OCI-LY7 (cell line): ENCODE measurements at regions not wholly inside any gene's neighbourhood (a gene's known extent, or its start where the extent isn't known, plus 50 kb on each side); places are given as distances from the start of the nearest gene placed in this dataset.

Source experiments
- BruUV-seq: library from RNA; stranded (reverse); fragments of 400-500 nt; replicated peaks from 2 replicates; lab custom pipeline; 2021; lab: Mats Ljungman, UMichigan
- CTCF ChIA-PET: fragments of 300-600 bp; sonication (Branson Sonifier 250); formaldehyde crosslinking; loops from one replicate; lab custom pipeline; 2022; ENCODE audit warnings: antibody characterized with exemption; ENCODE audit not compliant: unreplicated experiment; lab: Charles Lee
- POLR2A ChIA-PET: fragments of 300-600 bp; sonication (Branson Sonifier 250); formaldehyde crosslinking; loops from one replicate; lab custom pipeline; 2022; ENCODE audit warnings: antibody characterized with exemption; lab: Charles Lee
- DNase-seq: peaks from one replicate; pipeline ENCODE4 v3.0.0-alpha.2; 2015; ENCODE audit warnings: low spot score
- H2AFZ ChIP-seq: fragments of 200-600 bp; sonication (generic), shearing (Covaris generic); 2 replicates; pipeline ENCODE4 v1.6.1; 2014; ENCODE audit warnings: mild to moderate bottlenecking, antibody characterized with exemption, low read length, moderate library complexity
- H3K27ac ChIP-seq: fragments of 200-600 bp; sonication (generic); 2 replicates; pipeline ENCODE4 v1.5.1; 2014; ENCODE audit warnings: mixed run types, low read depth, mild to moderate bottlenecking, moderate library complexity, low read length, inconsistent platforms; ENCODE audit not compliant: poor library complexity, severe bottlenecking
- H3K36me3 ChIP-seq: fragments of 200-600 bp; sonication (generic); 2 replicates; pipeline ENCODE4 v1.6.1; 2014; ENCODE audit warnings: mild to moderate bottlenecking, antibody characterized with exemption, low read length, moderate library complexity, mixed read lengths; ENCODE audit not compliant: insufficient read depth
- H3K4me1 ChIP-seq: fragments of 200-600 bp; sonication (generic); 2 replicates; pipeline ENCODE4 v1.5.1; 2014; ENCODE audit warnings: mild to moderate bottlenecking, low read length; ENCODE audit not compliant: insufficient read depth, poor library complexity, severe bottlenecking
- H3K4me2 ChIP-seq: fragments of 200-600 bp; sonication (generic); 2 replicates; pipeline ENCODE4 v1.6.1; 2014; ENCODE audit warnings: mild to moderate bottlenecking, low read length
- H3K4me3 ChIP-seq: fragments of 200-600 bp; sonication (generic); 2 replicates; pipeline ENCODE4 v1.5.1; 2014; ENCODE audit warnings: mild to moderate bottlenecking, low read depth, low read length; ENCODE audit not compliant: poor library complexity, severe bottlenecking
- H3K79me2 ChIP-seq: fragments of 200-600 bp; sonication (generic); 2 replicates; pipeline ENCODE4 v1.6.1; 2016; ENCODE audit warnings: low read depth, mild to moderate bottlenecking, low read length, moderate library complexity, mixed read lengths; ENCODE audit not compliant: insufficient read depth
- H3K9me2 ChIP-seq: fragments of 200-600 bp; sonication (generic); 2 replicates; pipeline ENCODE4 v1.6.1; 2016; ENCODE audit warnings: mild to moderate bottlenecking, low read length, mixed read lengths; ENCODE audit not compliant: insufficient read depth
- H3K9me3 ChIP-seq: fragments of 200-600 bp; sonication (generic); 2 replicates; pipeline ENCODE4 v1.6.1; 2014; ENCODE audit warnings: mild to moderate bottlenecking, mixed run types, low read length, mixed read lengths
- H4K20me1 ChIP-seq: fragments of 200-600 bp; sonication (generic); 2 replicates; pipeline ENCODE4 v1.6.1; 2014; ENCODE audit warnings: mild to moderate bottlenecking, antibody characterized with exemption, low read length, moderate library complexity, mixed read lengths; ENCODE audit not compliant: insufficient read depth
- CTCF ChIP-seq: fragments of 200-600 bp; sonication (generic); conservative IDR thresholded peaks from 2 replicates; pipeline ENCODE4 v1.5.1; 2014; ENCODE audit warnings: mild to moderate bottlenecking, antibody characterized with exemption, low read length, moderate library complexity, mixed read lengths
- EZH2phosphoT487 ChIP-seq: fragments of 200-600 bp; sonication (generic); IDR thresholded peaks from 2 replicates; pipeline ENCODE4 v1.6.1; 2018; ENCODE audit warnings: low read depth, borderline replicate concordance, mild to moderate bottlenecking, mixed run types, antibody characterized with exemption, low read length, moderate library complexity, mixed read lengths
- intact Hi-C: fragments of 100-400 bp; cut with micrococcal nuclease; formaldehyde crosslinking; loops from one replicate; pipeline ENCODE4 v1.10.0; 2022; ENCODE audit not compliant: unreplicated experiment

GRCh38 chrX:40192196-40192595 lies 94.4 kb upstream of the BCOR start:
- intact Hi-C loops: no loop called here
- Histone ChIP-seq H4K20me1 (no peaks in the 10 kb centered on the region), H3K79me2 (no peaks in the 10 kb centered on the region), H3K4me3 (no peak overlapping the region), H3K4me2 (no peak overlapping the region), H3K9me3 (no peaks in the 10 kb centered on the region), H3K4me1 (peaks cover 7% of the 10 kb centered on the region), H3K36me3 (no peaks in the 10 kb centered on the region), H3K9me2 (no peaks in the 10 kb centered on the region), H2AFZ (no peak overlapping the region), H3K27ac (no peak overlapping the region)
- ChIA-PET CTCF (interaction anchor here (0.5 kb wide), 1 partner anchor 27 kb away, joined by 3 read pairs; no protein-coding TSS in a partner anchor), POLR2A (no interaction called here)
- DNase-seq: no peak
- TF ChIP-seq CTCF: no peak
- TF ChIP-seq EZH2phosphoT487: no peak
- BruUV-seq: no TSS peak

GRCh38 chrX:40189637-40190036 lies 91.9 kb upstream of the BCOR start:
- H4K20me1 ChIP-seq: no peaks in the 10 kb centered on the region
- no peaks in the 10 kb centered on the region for H3K9me3 ChIP-seq
- H3K4me2 ChIP-seq: no peak overlapping the region
- BruUV-seq: no TSS peak
- no peak overlapping the region for H2AFZ ChIP-seq
- H3K27ac ChIP-seq: no peak overlapping the region
- TF ChIP-seq CTCF: no peak
- no peak for TF ChIP-seq EZH2phosphoT487
- H3K9me2 ChIP-seq: no peaks in the 10 kb centered on the region
- DNase-seq: no peak
- no peak overlapping the region for H3K4me3 ChIP-seq
- CTCF ChIA-PET: no interaction called here
- H3K4me1 ChIP-seq: peaks cover 7% of the 10 kb centered on the region
- no peaks in the 10 kb centered on the region for H3K79me2 ChIP-seq
- intact Hi-C loops: no loop called here
- POLR2A ChIA-PET: no interaction called here
- H3K36me3 ChIP-seq: no peaks in the 10 kb centered on the region

- H3K9me3 ChIP-seq: no peaks in the 10 kb centered on the region
- no peak overlapping the region for H3K4me3 ChIP-seq
- H3K4me1 ChIP-seq: peaks cover 7% of the 10 kb centered on the region
- H3K27ac ChIP-seq: no peak overlapping the region
- H3K4me2 ChIP-seq: no peak overlapping the region; the same call in 1 of the 2 replicates
- no TSS peak for BruUV-seq
- no peak for DNase-seq
- H3K36me3 ChIP-seq: no peaks in the 10 kb centered on the region
- intact Hi-C loops: no loop called here
- no peaks in the 10 kb centered on the region for H4K20me1 ChIP-seq
- H3K9me2 ChIP-seq: no peaks in the 10 kb centered on the region
- no peak for TF ChIP-seq CTCF
- TF ChIP-seq EZH2phosphoT487: no peak
- H2AFZ ChIP-seq: 0 out of 2 replicates have a peak overlapping the region, but pooled peaks have one; percentile 19
- CTCF ChIA-PET: no interaction called here
- H3K79me2 ChIP-seq: no peaks in the 10 kb centered on the region
- POLR2A ChIA-PET: interaction anchor here (1.3 kb wide), 1 partner anchor 11 kb away, joined by 3 read pairs; no protein-coding TSS in a partner anchor
Measured at GRCh38 chrX:40188573-40189417, 91.0 kb upstream of the BCOR start.
